Type B pancreatic cell (in vitro differentiated cells): ENCODE measurements at regions not wholly inside any gene's neighbourhood (a gene's known extent, or its start where the extent isn't known, plus 50 kb on each side); places are given as distances from the start of the nearest gene placed in this dataset.

ENCODE experiments used
- DNase-seq: peaks from one replicate; pipeline ENCODE4 v3.0.0; 2021; ENCODE audit warnings: mixed read lengths; ENCODE audit not compliant: unreplicated experiment; ENCODE audit errors: extremely low spot score
- H3K27ac Mint-ChIP-seq: 2 replicates; pipeline ENCODE4 v1.8.0; 2021; ENCODE audit warnings: mild to moderate bottlenecking, mixed read lengths
- H3K27me3 Mint-ChIP-seq: 2 replicates; pipeline ENCODE4 v1.8.0; 2021; ENCODE audit warnings: mixed read lengths
- H3K36me3 Mint-ChIP-seq: 2 replicates; pipeline ENCODE4 v1.8.0; 2021; ENCODE audit warnings: mixed read lengths
- H3K4me1 Mint-ChIP-seq: one replicate; pipeline ENCODE4 v1.8.0; 2021; ENCODE audit warnings: mixed read lengths; ENCODE audit not compliant: unreplicated experiment
- H3K4me3 Mint-ChIP-seq: 2 replicates; pipeline ENCODE4 v1.8.0; 2021; ENCODE audit warnings: mild to moderate bottlenecking, mixed read lengths
- H3K9me3 Mint-ChIP-seq: 2 replicates; pipeline ENCODE4 v1.8.0; 2021; ENCODE audit warnings: mixed read lengths
- CTCF ChIP-seq: fragments of 200-600 bp; sonication (generic); conservative IDR thresholded peaks from 2 replicates; pipeline ENCODE4 v1.5.0; 2021; ENCODE audit warnings: antibody characterized with exemption, mild to moderate bottlenecking

- H3K36me3 Mint-ChIP-seq, result no peaks in the 10 kb centered on the region
- no peak overlapping the region for H3K4me3 Mint-ChIP-seq
- H3K27ac Mint-ChIP-seq, result no peak overlapping the region
- no peak for TF ChIP-seq CTCF
- peaks cover 13% of the 10 kb centered on the region for H3K4me1 Mint-ChIP-seq
- no peak for DNase-seq
- H3K9me3 Mint-ChIP-seq, result no peaks in the 10 kb centered on the region
- H3K27me3 Mint-ChIP-seq, result no peaks in the 10 kb centered on the region
Measured at GRCh38 chr9:91158286-91158685, 203.4 kb downstream of the AUH start.

- Mint-ChIP-seq H3K9me3 (no peaks in the 10 kb centered on the region), H3K36me3 (no peaks in the 10 kb centered on the region), H3K4me1 (peaks cover 13% of the 10 kb centered on the region), H3K27me3 (no peaks in the 10 kb centered on the region), H3K27ac (no peak overlapping the region), H3K4me3 (no peak overlapping the region)
- DNase-seq, result no peak
- TF ChIP-seq CTCF, result no peak
Measured at GRCh38 chr9:91158946-91159345, 202.8 kb downstream of the AUH start.

GRCh38 chr9:91159664-91160121 is 202.0 kb downstream of the AUH start:
- Mint-ChIP-seq H3K36me3 (no peaks in the 10 kb centered on the region), H3K4me3 (no peak overlapping the region), H3K27ac (no peak overlapping the region), H3K9me3 (no peaks in the 10 kb centered on the region), H3K27me3 (no peaks in the 10 kb centered on the region), H3K4me1 (peaks cover 18% of the 10 kb centered on the region)
- TF ChIP-seq CTCF, result no peak
- no peak for DNase-seq

- no peaks in the 10 kb centered on the region for H3K36me3 Mint-ChIP-seq
- no peak overlapping the region for H3K27ac Mint-ChIP-seq
- H3K4me3 Mint-ChIP-seq, result no peak overlapping the region
- no peak for DNase-seq
- H3K9me3 Mint-ChIP-seq, result no peaks in the 10 kb centered on the region
- TF ChIP-seq CTCF, result no peak
- H3K27me3 Mint-ChIP-seq, result no peaks in the 10 kb centered on the region
- H3K4me1 Mint-ChIP-seq, result peaks cover 23% of the 10 kb centered on the region
Measured at GRCh38 chr9:91160181-91160580, 201.5 kb downstream of the AUH start.

GRCh38 chr9:91160599-91161464 is 200.9 kb downstream of the AUH start:
- Mint-ChIP-seq H3K9me3 (no peaks in the 10 kb centered on the region), H3K4me3 (no peak overlapping the region), H3K27ac (no peak overlapping the region), H3K36me3 (no peaks in the 10 kb centered on the region), H3K27me3 (no peaks in the 10 kb centered on the region), H3K4me1 (peaks cover 25% of the 10 kb centered on the region)
- no peak for DNase-seq
- no peak for TF ChIP-seq CTCF
